Spleen (tissue), 11 donors: ENCODE measurements at regions not wholly inside any gene's neighbourhood (a gene's known extent, or its start where the extent isn't known, plus 50 kb on each side); places are given as distances from the start of the nearest gene placed in this dataset.

Experiments
- DNase-seq: peaks from one replicate; pipeline ENCODE4 v3.0.0-alpha.2; 2020
- H3K27ac ChIP-seq, 8 donors: fragments of 200-600 bp; sonication (generic) in 7 of 8; 1 replicate in 4 of 8; 2 replicates in 4 of 8; pipeline versions ENCODE4 v1.5.0 to v1.8.0; 2016 to 2021; ENCODE audit warnings: inconsistent platforms in 4 of 8, mild to moderate bottlenecking in 4 of 8, moderate library complexity in 1 of 8
- H3K27me3 ChIP-seq, 7 donors: fragments of 200-600 bp; sonication (generic) in 6 of 7; replicated peaks in 1 of 7; 1 replicate in 4 of 7; 2 replicates in 3 of 7; pipeline versions ENCODE4 v1.5.0 to v1.8.0; 2016 to 2021; ENCODE audit warnings: inconsistent platforms in 3 of 7, mild to moderate bottlenecking in 1 of 7
- H3K36me3 ChIP-seq, 6 donors: fragments of 200-600 bp; sonication (generic) in 5 of 6; 1 replicate in 4 of 6; 2 replicates in 2 of 6; pipeline versions ENCODE4 v1.5.0 to v1.8.0; 2016 to 2021; ENCODE audit warnings: inconsistent platforms in 2 of 6
- H3K4me1 ChIP-seq, 6 donors: fragments of 200-600 bp; sonication (generic) in 5 of 6; 1 replicate in 3 of 6; 2 replicates in 3 of 6; pipeline versions ENCODE4 v1.5.0 to v1.8.0; 2016 to 2021; ENCODE audit warnings: inconsistent platforms in 3 of 6
- H3K4me3 ChIP-seq, 8 donors: fragments of 200-600 bp; sonication (generic) in 7 of 8; 1 replicate in 4 of 8; 2 replicates in 4 of 8; pipeline versions ENCODE4 v1.5.0 to v1.8.0; 2016 to 2021; ENCODE audit warnings: inconsistent platforms in 4 of 8, mild to moderate bottlenecking in 4 of 8, moderate library complexity in 2 of 8
- H3K9me3 ChIP-seq, 8 donors: fragments of 200-600 bp; sonication (generic) in 7 of 8; 1 replicate in 4 of 8; 2 replicates in 4 of 8; pipeline versions ENCODE4 v1.5.0 to v1.8.0; 2016 to 2021; ENCODE audit warnings: inconsistent platforms in 4 of 8
- POLR2A ChIP-seq, 3 donors: fragments of 450-650 bp; IDR thresholded peaks; one replicate each; pipeline ENCODE4 v1.5.1; 2017; ENCODE audit warnings: antibody characterized with exemption in 3 of 3, mild to moderate bottlenecking in 1 of 3
- POLR2AphosphoS5 ChIP-seq, 3 donors: sonication (generic); formaldehyde crosslinking; IDR thresholded peaks; one replicate each; pipeline ENCODE4 v1.5.1; 2017; ENCODE audit warnings: antibody characterized with exemption in 3 of 3
- WGBS, 5 donors: extraction: QIAGEN DNeasy Blood & Tissue Kit in 3 of 5; methylation state at CpG; one replicate each; pipeline versions ENCODE4 v1.1.5 to v1.1.7; 2013 to 2018; 5-methylcytosine and 5-hydroxymethylcytosine counted together
- intact Hi-C: fragments of 100-400 bp; cut with DNase I; formaldehyde crosslinking; loops from one replicate; pipeline ENCODE4 v1.15.0; 2023; ENCODE audit warnings: low total_unique reads
- TF ChIP-seq, protein P1 (sequence below), 11 experiments: fragments of 200-600 bp in 7 of 11; fragments of 450-650 bp in 4 of 11; sonication (generic) in 4 of 11; IDR thresholded peaks in 8 of 11; conservative IDR thresholded peaks in 3 of 11; 1 replicate in 7 of 11; 2 replicates in 4 of 11; pipeline versions ENCODE4 v1.4.0 to v1.8.0; 2016 to 2021; ENCODE audit warnings: antibody characterized with exemption in 11 of 11, inconsistent platforms in 4 of 11, mild to moderate bottlenecking in 1 of 11
- donor health status: healthy with polysubstance abuse.
- donor health status: DM: no; HTN: no; CAD: no; lungs with moderate emphysema.
- donor health status: DM: no; HTN: no; CAD: no.
- donor health status: Bipolar disorder and iron deficiency.
- donor health status: healthy.
- donor health status: DM: no; HTN: no; CAD: no.
- donor health status: DM: yes; HTN: yes; CAD: no.

DNA sequence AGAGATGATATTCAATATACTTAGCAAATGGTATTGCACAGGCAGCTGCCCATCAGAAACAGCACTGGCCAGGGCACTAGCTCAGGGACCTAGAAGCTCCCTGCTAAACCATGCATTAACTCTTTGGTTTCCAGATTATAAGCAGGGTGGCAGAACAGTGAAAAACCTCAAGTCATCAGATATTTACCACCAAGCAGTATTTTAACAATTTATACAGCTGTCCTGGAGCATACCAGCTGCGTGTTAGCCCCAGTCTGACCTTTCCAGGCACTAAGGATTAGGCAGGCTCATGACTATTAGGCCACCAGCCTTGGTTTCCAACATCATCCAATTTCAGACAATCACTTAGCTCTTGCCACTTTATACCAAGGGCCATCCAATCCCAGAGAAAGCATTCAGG, 326.5 kb downstream of the CAAP1 start:
- Histone ChIP-seq H3K4me1 (no peaks in the 10 kb centered on the region), H3K9me3 (peaks cover 0 to 4% (median 0%) of the 10 kb centered on the region in 8 donors), H3K4me3 (no peak overlapping the region), H3K27ac (no peak overlapping the region), H3K27me3 (no peaks in the 10 kb centered on the region), H3K36me3 (no peaks in the 10 kb centered on the region)
- whole genome bisulfite sequencing, 5 donors: 43 to 64% (median 58%) methylated on average over 1 of the region's 1 CpG
- DNase-seq: no peak
- intact Hi-C loops: no loop called here
- TF ChIP-seq POLR2A (IDR thresholded peaks at IDR 0.05): no peak
- no peak for TF ChIP-seq POLR2AphosphoS5 (IDR thresholded peaks at IDR 0.05)
- TF ChIP-seq, protein P1, sequence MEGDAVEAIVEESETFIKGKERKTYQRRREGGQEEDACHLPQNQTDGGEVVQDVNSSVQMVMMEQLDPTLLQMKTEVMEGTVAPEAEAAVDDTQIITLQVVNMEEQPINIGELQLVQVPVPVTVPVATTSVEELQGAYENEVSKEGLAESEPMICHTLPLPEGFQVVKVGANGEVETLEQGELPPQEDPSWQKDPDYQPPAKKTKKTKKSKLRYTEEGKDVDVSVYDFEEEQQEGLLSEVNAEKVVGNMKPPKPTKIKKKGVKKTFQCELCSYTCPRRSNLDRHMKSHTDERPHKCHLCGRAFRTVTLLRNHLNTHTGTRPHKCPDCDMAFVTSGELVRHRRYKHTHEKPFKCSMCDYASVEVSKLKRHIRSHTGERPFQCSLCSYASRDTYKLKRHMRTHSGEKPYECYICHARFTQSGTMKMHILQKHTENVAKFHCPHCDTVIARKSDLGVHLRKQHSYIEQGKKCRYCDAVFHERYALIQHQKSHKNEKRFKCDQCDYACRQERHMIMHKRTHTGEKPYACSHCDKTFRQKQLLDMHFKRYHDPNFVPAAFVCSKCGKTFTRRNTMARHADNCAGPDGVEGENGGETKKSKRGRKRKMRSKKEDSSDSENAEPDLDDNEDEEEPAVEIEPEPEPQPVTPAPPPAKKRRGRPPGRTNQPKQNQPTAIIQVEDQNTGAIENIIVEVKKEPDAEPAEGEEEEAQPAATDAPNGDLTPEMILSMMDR (IDR thresholded peaks at IDR 0.05 in 8 of 11, conservative IDR thresholded peaks at IDR 0.05 in 3 of 11): no peak

DNA sequence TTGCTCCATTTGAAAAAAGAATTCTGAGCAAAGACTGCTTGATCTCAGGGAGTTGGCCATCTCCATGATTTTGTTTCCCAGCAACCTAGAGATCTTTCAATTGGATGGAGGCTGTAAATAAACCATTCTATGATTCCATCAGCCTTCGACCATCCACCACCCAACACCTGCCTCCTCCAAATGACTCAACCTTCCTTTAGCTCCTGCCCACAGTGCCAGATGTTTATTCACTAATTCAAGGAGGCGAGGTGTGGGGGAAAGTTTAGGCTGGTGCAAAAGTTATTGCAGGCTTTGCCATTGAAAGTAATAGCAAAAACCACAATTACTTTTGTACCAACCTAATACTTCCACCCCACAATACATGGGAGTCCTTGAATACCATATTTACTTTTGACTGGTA, 327.5 kb downstream of the CAAP1 start:
- DNase-seq: no peak
- 58 to 75% (median 64%) methylated on average over 2 of the region's 2 CpGs for WGBS, 5 donors
- intact Hi-C loops: no loop called here
- Histone ChIP-seq H3K27me3 (no peaks in the 10 kb centered on the region), H3K27ac (no peak overlapping the region), H3K4me1 (no peaks in the 10 kb centered on the region), H3K4me3 (no peak overlapping the region), H3K9me3 (peaks cover 0 to 6% (median 0%) of the 10 kb centered on the region in 8 donors), H3K36me3 (no peaks in the 10 kb centered on the region)
- TF ChIP-seq POLR2AphosphoS5 (IDR thresholded peaks at IDR 0.05): no peak
- TF ChIP-seq, protein P1 (IDR thresholded peaks at IDR 0.05 in 8 of 11, conservative IDR thresholded peaks at IDR 0.05 in 3 of 11): no peak
- no peak for TF ChIP-seq POLR2A (IDR thresholded peaks at IDR 0.05)

GRCh38 chr9:26562338-26562737, 330.3 kb downstream of the CAAP1 start:
- H3K9me3 ChIP-seq: peaks cover 0 to 15% (median 3%) of the 10 kb centered on the region in 8 donors
- TF ChIP-seq POLR2A (IDR thresholded peaks at IDR 0.05): no peak
- no peak for TF ChIP-seq POLR2AphosphoS5 (IDR thresholded peaks at IDR 0.05)
- TF ChIP-seq, protein P1 (IDR thresholded peaks at IDR 0.05 in 8 of 11, conservative IDR thresholded peaks at IDR 0.05 in 3 of 11): no peak
- no peaks in the 10 kb centered on the region for H3K36me3 ChIP-seq
- no peak overlapping the region for H3K27ac ChIP-seq
- H3K27me3 ChIP-seq: no peaks in the 10 kb centered on the region
- 81 to 97% (median 85%) methylated on average over 1 of the region's 1 CpG for WGBS, 5 donors
- no peak overlapping the region for H3K4me3 ChIP-seq
- intact Hi-C loops: no loop called here
- no peaks in the 10 kb centered on the region for H3K4me1 ChIP-seq
- no peak for DNase-seq

DNA sequence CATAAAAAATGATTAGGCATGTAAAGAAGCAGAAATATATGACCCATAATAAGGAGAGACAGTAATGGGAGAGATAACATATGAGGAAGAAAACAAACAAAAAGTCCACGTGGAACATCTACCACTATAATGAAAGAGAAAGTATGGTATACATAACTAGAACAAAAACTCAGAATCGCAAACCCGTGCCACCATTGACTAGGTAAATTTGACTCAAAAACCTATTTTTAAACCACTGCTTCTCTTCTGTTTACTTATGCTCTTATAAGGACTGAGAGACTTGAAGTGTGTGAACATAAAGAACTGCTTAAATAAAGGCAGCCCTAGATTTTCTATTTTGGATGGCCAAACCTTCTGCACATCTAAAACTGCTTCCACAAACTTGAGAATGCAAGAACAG, 330.7 kb downstream of the CAAP1 start:
- DNase-seq: no peak
- H3K27ac ChIP-seq: no peak overlapping the region
- no peak for TF ChIP-seq POLR2A (IDR thresholded peaks at IDR 0.05)
- no peak for TF ChIP-seq POLR2AphosphoS5 (IDR thresholded peaks at IDR 0.05)
- TF ChIP-seq, protein P1 (IDR thresholded peaks at IDR 0.05 in 8 of 11, conservative IDR thresholded peaks at IDR 0.05 in 3 of 11): no peak
- intact Hi-C loops: no loop called here
- no peaks in the 10 kb centered on the region for H3K4me1 ChIP-seq
- H3K9me3 ChIP-seq: peaks cover 0 to 15% (median 3%) of the 10 kb centered on the region in 8 donors
- H3K4me3 ChIP-seq: no peak overlapping the region
- H3K36me3 ChIP-seq: no peaks in the 10 kb centered on the region
- H3K27me3 ChIP-seq: no peaks in the 10 kb centered on the region
- 75 to 85% (median 84%) methylated on average over 3 of the region's 3 CpGs for WGBS, 5 donors
